HEK293T (cell line): ENCODE measurements at regions not wholly inside any gene's neighbourhood (a gene's known extent, or its start where the extent isn't known, plus 50 kb on each side); places are given as distances from the start of the nearest gene placed in this dataset.

ENCODE experiments used
- CTCF ChIA-PET: fragments of 350-600 bp; formaldehyde crosslinking; extraction: SDS; loops from one replicate; lab custom pipeline; 2021; ENCODE audit warnings: antibody characterized with exemption, inconsistent platforms; lab: Yijun Ruan, JAX
- POLR2A ChIA-PET: fragments of 350-600 bp; formaldehyde crosslinking; extraction: SDS; loops from one replicate; lab custom pipeline; 2020; ENCODE audit warnings: antibody characterized with exemption, inconsistent platforms; lab: Yijun Ruan, JAX
- DNase-seq: peaks from one replicate; pipeline ENCODE4 v3.0.0; 2012; ENCODE audit warnings: mixed read lengths; ENCODE audit errors: extremely low spot score
- ARNT ChIP-seq: fragments of 450-650 bp; IDR thresholded peaks from 2 replicates; pipeline ENCODE4 v1.6.1; 2017; ENCODE audit warnings: mild to moderate bottlenecking
- BHLHE40 ChIP-seq: fragments of 450-650 bp; IDR thresholded peaks from 2 replicates; pipeline ENCODE4 v1.6.1; 2016; ENCODE audit warnings: mild to moderate bottlenecking, moderate library complexity, borderline replicate concordance
- CTBP1 ChIP-seq: fragments of 450-650 bp; IDR thresholded peaks from 2 replicates; pipeline ENCODE4 v1.6.1; 2016; ENCODE audit warnings: borderline replicate concordance
- ELF4 ChIP-seq: fragments of 450-650 bp; IDR thresholded peaks from 2 replicates; pipeline ENCODE4 v1.6.1; 2017; ENCODE audit warnings: antibody characterized with exemption
- FOXA1 ChIP-seq: fragments of 450-650 bp; IDR thresholded peaks from 2 replicates; pipeline ENCODE4 v1.6.1; 2016; ENCODE audit warnings: mild to moderate bottlenecking
- FOXK2 ChIP-seq: fragments of 450-650 bp; IDR thresholded peaks from 2 replicates; pipeline ENCODE4 v1.6.1; 2016; ENCODE audit warnings: mild to moderate bottlenecking
- FOXM1 ChIP-seq: fragments of 450-650 bp; IDR thresholded peaks from 2 replicates; pipeline ENCODE4 v1.6.1; 2017; ENCODE audit warnings: mild to moderate bottlenecking, borderline replicate concordance
- HDGF ChIP-seq: fragments of 450-650 bp; IDR thresholded peaks from 2 replicates; pipeline ENCODE4 v1.6.1; 2017; ENCODE audit warnings: antibody characterized with exemption, borderline replicate concordance
- L3MBTL2 ChIP-seq: fragments of 450-650 bp; conservative IDR thresholded peaks from 2 replicates; pipeline ENCODE4 v1.6.1; 2016; ENCODE audit warnings: mild to moderate bottlenecking
- LEF1 ChIP-seq: fragments of 450-650 bp; IDR thresholded peaks from 2 replicates; pipeline ENCODE4 v1.6.1; 2017; ENCODE audit warnings: mild to moderate bottlenecking, borderline replicate concordance
- NFRKB ChIP-seq: fragments of 450-650 bp; IDR thresholded peaks from 2 replicates; pipeline ENCODE4 v1.6.1; 2016; ENCODE audit warnings: mild to moderate bottlenecking, moderate library complexity
- SP1 ChIP-seq: fragments of 450-650 bp; IDR thresholded peaks from 2 replicates; pipeline ENCODE4 v1.6.1; 2017
- SUZ12 ChIP-seq: fragments of 450-650 bp; IDR thresholded peaks from 2 replicates; pipeline ENCODE4 v1.6.1; 2016; ENCODE audit warnings: mild to moderate bottlenecking
- TARDBP ChIP-seq: fragments of 450-650 bp; IDR thresholded peaks from 2 replicates; pipeline ENCODE4 v1.6.1; 2016
- ZNF384 ChIP-seq: fragments of 450-650 bp; IDR thresholded peaks from 2 replicates; pipeline ENCODE4 v1.6.1; 2016
- TF ChIP-seq, protein P1 (sequence below): fragments of 450-650 bp; IDR thresholded peaks from 2 replicates; pipeline ENCODE4 v1.6.1; 2016

DNA sequence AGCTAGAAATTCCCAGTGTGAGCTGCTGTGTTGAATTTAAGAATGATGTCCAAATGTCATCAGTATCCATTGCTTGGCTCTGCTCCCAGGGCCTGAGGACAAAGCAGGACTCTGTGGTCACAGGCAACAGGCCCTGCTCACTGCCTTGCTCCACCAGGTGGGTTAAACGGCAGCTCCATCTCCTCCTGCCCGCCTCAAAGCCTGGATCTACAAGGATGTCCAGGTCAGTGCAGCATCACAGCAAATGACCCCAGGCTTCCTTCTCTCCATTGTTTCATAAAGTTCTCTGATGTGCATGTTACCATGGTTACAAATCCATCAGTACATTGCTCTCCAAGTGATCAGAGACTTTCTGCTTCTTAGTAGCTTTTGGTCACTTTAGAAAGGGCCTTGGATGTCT, 322.0 kb upstream of the ZNF32 start:
- ChIA-PET POLR2A (no interaction called here), CTCF (no interaction called here)
- TF ChIP-seq TARDBP (no peak), ZNF384 (no peak), FOXM1 (no peak), ARNT (no peak), SUZ12 (no peak), ELF4 (no peak), CTBP1 (no peak), NFRKB (no peak), LEF1 (no peak), L3MBTL2 (no peak), FOXA1 (no peak), HDGF (no peak)
- TF ChIP-seq, protein P1, sequence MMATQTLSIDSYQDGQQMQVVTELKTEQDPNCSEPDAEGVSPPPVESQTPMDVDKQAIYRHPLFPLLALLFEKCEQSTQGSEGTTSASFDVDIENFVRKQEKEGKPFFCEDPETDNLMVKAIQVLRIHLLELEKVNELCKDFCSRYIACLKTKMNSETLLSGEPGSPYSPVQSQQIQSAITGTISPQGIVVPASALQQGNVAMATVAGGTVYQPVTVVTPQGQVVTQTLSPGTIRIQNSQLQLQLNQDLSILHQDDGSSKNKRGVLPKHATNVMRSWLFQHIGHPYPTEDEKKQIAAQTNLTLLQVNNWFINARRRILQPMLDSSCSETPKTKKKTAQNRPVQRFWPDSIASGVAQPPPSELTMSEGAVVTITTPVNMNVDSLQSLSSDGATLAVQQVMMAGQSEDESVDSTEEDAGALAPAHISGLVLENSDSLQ = no peak
- DNase-seq = no peak

DNA sequence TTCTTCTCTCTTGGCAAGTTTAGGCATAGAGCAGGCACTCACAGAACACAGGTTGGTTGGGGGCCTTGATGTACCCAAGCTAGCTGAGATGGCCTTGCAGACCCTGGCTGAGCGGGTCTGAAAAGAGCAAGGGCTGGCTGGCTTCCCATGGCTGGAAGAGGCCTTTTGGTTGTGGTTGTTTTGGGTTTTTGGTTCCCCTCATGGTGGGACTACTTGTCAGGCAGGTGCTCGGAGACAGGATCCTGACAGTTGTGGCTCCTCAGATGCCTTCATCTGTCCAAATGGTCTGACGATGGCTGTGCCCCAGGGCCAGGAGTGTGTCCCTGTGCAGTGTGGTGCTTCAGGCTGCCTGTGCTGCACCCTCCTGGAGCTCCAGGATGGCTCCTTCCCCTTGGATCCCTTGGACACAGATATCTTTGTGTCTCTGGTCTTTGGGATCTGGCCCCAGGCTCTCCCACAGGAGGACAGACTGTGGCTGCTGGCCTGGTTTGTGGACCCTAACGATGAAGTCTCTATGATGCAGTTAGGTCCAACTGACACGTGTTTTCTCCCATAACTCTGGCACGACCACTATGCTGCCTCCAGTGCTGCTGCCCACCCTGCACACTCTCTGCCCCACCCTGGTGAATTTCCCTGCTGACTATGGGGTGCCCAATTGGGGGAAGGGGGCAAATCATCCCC, 321.5 kb upstream of the ZNF32 start:
- no peak for DNase-seq
- ChIA-PET POLR2A (no interaction called here), CTCF (no interaction called here)
- TF ChIP-seq ELF4 (no peak), ARNT (no peak), FOXM1 (no peak), NFRKB (no peak), CTBP1 (no peak), FOXK2 (no peak), HDGF (no peak), LEF1 (no peak), SP1 (no peak), TARDBP (no peak), FOXA1 (no peak), L3MBTL2 (no peak), SUZ12 (no peak), BHLHE40 (no peak)
- TF ChIP-seq, protein P1 = no peak

DNA sequence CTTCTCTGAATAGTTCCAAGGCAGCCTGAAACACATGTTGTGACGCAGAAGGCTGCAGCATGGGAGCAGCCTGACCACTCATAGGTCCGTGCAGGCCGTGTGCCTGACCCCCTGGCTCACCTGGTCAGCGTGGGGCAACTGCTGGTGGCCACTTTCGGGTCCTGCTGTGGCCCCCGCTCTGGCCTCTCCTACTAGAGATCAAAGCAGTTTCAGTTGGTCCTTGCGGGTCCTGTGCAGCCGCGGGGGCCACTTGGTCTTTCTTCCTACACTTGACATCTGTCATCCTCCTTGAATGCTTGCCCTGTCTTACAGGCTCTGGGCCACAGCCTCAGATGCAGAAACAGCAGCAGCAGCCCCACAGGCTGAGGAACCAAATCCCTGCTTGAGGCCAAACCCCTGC, 320.8 kb upstream of the ZNF32 start:
- TF ChIP-seq CTBP1 (no peak), ARNT (no peak), HDGF (no peak), FOXM1 (no peak), TARDBP (no peak), FOXA1 (no peak), SUZ12 (no peak), FOXK2 (no peak), ZNF384 (no peak), NFRKB (no peak)
- TF ChIP-seq, protein P1 = no peak
- ChIA-PET POLR2A (no interaction called here), CTCF (no interaction called here)
- no peak for DNase-seq

DNA sequence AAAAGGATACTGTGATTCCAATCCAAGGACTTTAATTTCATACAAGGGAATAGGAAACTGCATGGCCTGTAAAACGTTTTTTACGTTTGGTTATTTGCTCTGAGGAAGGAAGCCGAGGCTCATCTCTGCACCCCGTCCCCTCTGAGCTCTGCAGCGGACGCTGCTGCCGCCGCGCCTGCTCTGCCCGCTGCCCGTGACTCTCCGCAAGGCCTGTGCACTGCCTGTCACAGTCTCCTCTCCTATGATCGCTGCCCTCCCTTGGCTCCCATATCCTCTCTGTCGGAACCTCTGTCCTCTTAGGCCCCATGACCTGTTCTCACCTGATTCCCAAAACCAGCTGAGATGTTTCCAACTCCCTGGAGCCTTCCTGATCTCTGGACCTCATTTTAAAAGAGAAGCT, 320.3 kb upstream of the ZNF32 start:
- ChIA-PET CTCF (no interaction called here), POLR2A (no interaction called here)
- TF ChIP-seq LEF1 = no peak
- TF ChIP-seq ZNF384 = no peak
- no peak for TF ChIP-seq FOXM1
- TF ChIP-seq, protein P1 = no peak
- TF ChIP-seq CTBP1 = no peak
- no peak for TF ChIP-seq FOXA1
- TF ChIP-seq SUZ12 = no peak
- TF ChIP-seq FOXK2 = no peak
- no peak for TF ChIP-seq SP1
- no peak for DNase-seq

DNA sequence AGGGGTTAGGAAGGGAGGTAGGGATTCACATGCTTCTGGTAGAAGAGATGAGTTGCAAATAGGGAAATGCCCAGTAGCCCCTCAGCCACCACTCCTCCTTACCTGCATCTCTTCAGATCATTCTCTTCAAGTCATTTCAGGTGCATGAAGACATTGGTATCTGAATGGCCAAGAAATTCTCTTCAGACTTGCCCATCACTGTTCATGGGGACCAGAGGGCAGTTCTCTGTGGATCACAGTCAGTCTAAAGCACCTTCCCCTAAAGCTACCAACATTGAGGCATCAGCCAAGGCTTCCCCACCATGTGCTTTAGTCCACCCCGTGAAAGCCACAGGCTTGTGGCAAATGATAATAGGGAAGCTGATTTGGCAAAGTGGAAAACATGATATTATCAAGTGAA, 319.4 kb upstream of the ZNF32 start:
- DNase-seq = no peak
- ChIA-PET POLR2A (no interaction called here), CTCF (no interaction called here)
- TF ChIP-seq FOXK2 (no peak), SUZ12 (no peak), NFRKB (no peak), CTBP1 (no peak), BHLHE40 (no peak), FOXM1 (no peak)
- TF ChIP-seq, protein P1 = no peak
